Upper lobe of left lung (tissue), 6 donors: ENCODE measurements at regions not wholly inside any gene's neighbourhood (a gene's known extent, or its start where the extent isn't known, plus 50 kb on each side); places are given as distances from the start of the nearest gene placed in this dataset.

ENCODE experiments used
- ATAC-seq, 2 donors: fragments of 200-7000 bp; cut with Tn5 transposase; one replicate each; pipeline ENCODE4 v1.9.1; 2022; ENCODE audit warnings: mild to moderate bottlenecking in 2 of 2, moderate library complexity in 2 of 2; ENCODE audit not compliant: low FRiP score in 2 of 2
- DNase-seq, 2 donors: peaks; one replicate each; pipeline ENCODE4 v3.0.0-alpha.2; 2019 to 2020
- H3K27ac ChIP-seq, 4 donors: fragments of 200-600 bp; sonication (generic); one replicate each; pipeline ENCODE4 v1.5.1; 2016 to 2019
- H3K27me3 ChIP-seq, 4 donors: fragments of 200-600 bp; sonication (generic); one replicate each; pipeline ENCODE4 v1.5.1; 2017 to 2019
- H3K36me3 ChIP-seq, 4 donors: fragments of 200-600 bp; sonication (generic); one replicate each; pipeline ENCODE4 v1.5.1; 2016 to 2019
- H3K4me1 ChIP-seq, 4 donors: fragments of 200-600 bp; sonication (generic); one replicate each; pipeline ENCODE4 v1.5.1; 2018 to 2019
- H3K4me3 ChIP-seq, 4 donors: fragments of 200-600 bp; sonication (generic); one replicate each; pipeline ENCODE4 v1.5.1; 2017 to 2019; ENCODE audit warnings: mild to moderate bottlenecking in 2 of 4, moderate library complexity in 1 of 4
- H3K9me3 ChIP-seq, 4 donors: fragments of 200-600 bp; sonication (generic); one replicate each; pipeline ENCODE4 v1.5.1; 2018 to 2019
- CTCF ChIP-seq, 6 experiments: fragments of 450-650 bp in 4 of 6; fragments of 200-600 bp in 2 of 6; sonication (generic) in 2 of 6; IDR thresholded peaks; one replicate each; pipeline ENCODE4 v1.5.1; 2016 to 2019; ENCODE audit warnings: antibody characterized with exemption in 6 of 6
- EP300 ChIP-seq, 4 donors: sonication (generic); formaldehyde crosslinking; IDR thresholded peaks; one replicate each; pipeline ENCODE4 v1.5.1; 2017; ENCODE audit warnings: antibody characterized with exemption in 4 of 4, control low read depth in 2 of 4
- POLR2A ChIP-seq, 4 donors: fragments of 450-650 bp; IDR thresholded peaks; one replicate each; pipeline ENCODE4 v1.5.1; 2016 to 2017; ENCODE audit warnings: antibody characterized with exemption in 4 of 4, mild to moderate bottlenecking in 2 of 4
- POLR2AphosphoS5 ChIP-seq, 2 donors: sonication (generic); formaldehyde crosslinking; IDR thresholded peaks; one replicate each; pipeline ENCODE4 v1.5.1; 2017; ENCODE audit warnings: antibody characterized with exemption in 2 of 2
- WGBS, 2 donors: methylation state at CpG; one replicate each; pipeline ENCODE4 v1.1.5; 2017 to 2018; 5-methylcytosine and 5-hydroxymethylcytosine counted together
- donor health status: DM: no; HTN: no; CAD: no; lungs with moderate emphysema.
- donor health status: DM: no; HTN: yes; CAD: no; lungs with severe emphysema.

GRCh38 chr18:27604583-27604982 lies 419.5 kb upstream of the CHST9 start:
- Histone ChIP-seq H3K36me3 (no peaks in the 10 kb centered on the region), H3K27ac (no peak overlapping the region), H3K4me1 (no peaks in the 10 kb centered on the region), H3K9me3 (no peaks in the 10 kb centered on the region), H3K27me3 (no peaks in the 10 kb centered on the region), H3K4me3 (no peak overlapping the region)
- ATAC-seq (no peak), DNase-seq (no peak)
- no peak for TF ChIP-seq POLR2AphosphoS5 (IDR thresholded peaks at IDR 0.05)
- TF ChIP-seq POLR2A (IDR thresholded peaks at IDR 0.05), result no peak
- no peak for TF ChIP-seq EP300 (IDR thresholded peaks at IDR 0.05)
- TF ChIP-seq CTCF (IDR thresholded peaks at IDR 0.05), result no peak
- WGBS, 2 donors, result 63% methylated on average over 4 of the region's 4 CpGs

- Histone ChIP-seq H3K9me3 (no peaks in the 10 kb centered on the region), H3K27ac (no peak overlapping the region), H3K36me3 (no peaks in the 10 kb centered on the region), H3K4me3 (no peak overlapping the region), H3K4me1 (no peaks in the 10 kb centered on the region), H3K27me3 (no peaks in the 10 kb centered on the region)
- 89 to 93% methylated on average over 2 of the region's 2 CpGs for WGBS, 2 donors
- no peak for DNase-seq
- no peak for TF ChIP-seq EP300 (IDR thresholded peaks at IDR 0.05)
- TF ChIP-seq CTCF (IDR thresholded peaks at IDR 0.05), result no peak
- no peak for TF ChIP-seq POLR2AphosphoS5 (IDR thresholded peaks at IDR 0.05)
- TF ChIP-seq POLR2A (IDR thresholded peaks at IDR 0.05), result no peak
- ATAC-seq, result no peak
Observed at GRCh38 chr18:27602092-27602491, 417.0 kb upstream of the CHST9 start.

- Histone ChIP-seq H3K27ac (no peak overlapping the region), H3K36me3 (no peaks in the 10 kb centered on the region), H3K4me3 (no peak overlapping the region), H3K27me3 (no peaks in the 10 kb centered on the region), H3K4me1 (no peaks in the 10 kb centered on the region), H3K9me3 (no peaks in the 10 kb centered on the region)
- no peak for ATAC-seq
- DNase-seq, result no peak
- no peak for TF ChIP-seq POLR2A (IDR thresholded peaks at IDR 0.05)
- no peak for TF ChIP-seq CTCF (IDR thresholded peaks at IDR 0.05)
- no peak for TF ChIP-seq EP300 (IDR thresholded peaks at IDR 0.05)
- TF ChIP-seq POLR2AphosphoS5 (IDR thresholded peaks at IDR 0.05), result no peak
Observed at GRCh38 chr18:27600245-27600644, 415.1 kb upstream of the CHST9 start.

- Histone ChIP-seq H3K4me3 (no peak overlapping the region), H3K36me3 (no peaks in the 10 kb centered on the region), H3K4me1 (no peaks in the 10 kb centered on the region), H3K9me3 (no peaks in the 10 kb centered on the region), H3K27ac (no peak overlapping the region), H3K27me3 (no peaks in the 10 kb centered on the region)
- ATAC-seq (peak in 1 of 2 donors; percentile 77), DNase-seq (no peak)
- TF ChIP-seq CTCF (IDR thresholded peaks at IDR 0.05), result peak in 5 of 6 experiments; percentile 57 to 75 (median 59)
- no peak for TF ChIP-seq POLR2A (IDR thresholded peaks at IDR 0.05)
- 71 to 83% methylated on average over 1 of the region's 1 CpG for WGBS, 2 donors
Observed at GRCh38 chr18:27599202-27599829, 414.2 kb upstream of the CHST9 start.

- H3K27me3 ChIP-seq, result no peaks in the 10 kb centered on the region
- no peak for TF ChIP-seq POLR2A (IDR thresholded peaks at IDR 0.05)
- no peak for TF ChIP-seq CTCF (IDR thresholded peaks at IDR 0.05)
- no peak for TF ChIP-seq POLR2AphosphoS5 (IDR thresholded peaks at IDR 0.05)
- no peak for TF ChIP-seq EP300 (IDR thresholded peaks at IDR 0.05)
- WGBS, 2 donors, result 62 to 69% methylated on average over 5 of the region's 5 CpGs
- H3K4me1 ChIP-seq, result no peaks in the 10 kb centered on the region
- no peaks in the 10 kb centered on the region for H3K36me3 ChIP-seq
- no peak overlapping the region for H3K4me3 ChIP-seq
- H3K27ac ChIP-seq, result no peak overlapping the region
- no peak for DNase-seq
- no peaks in the 10 kb centered on the region for H3K9me3 ChIP-seq
- no peak for ATAC-seq
Observed at GRCh38 chr18:27595113-27595838, 410.2 kb upstream of the CHST9 start.
